GM12875 (cell line): ENCODE measurements at regions not wholly inside any gene's neighbourhood (a gene's known extent, or its start where the extent isn't known, plus 50 kb on each side); places are given as distances from the start of the nearest gene placed in this dataset.
"Not testable (repeated sequence)": the region's sequence is repeated elsewhere in the genome, so short reads cannot be mapped to it uniquely, and the experiment has no call there.

Experiments
- H3K4me3 ChIP-seq: one replicate; pipeline ENCODE4 v1.5.1; 2011; ENCODE audit warnings: low read depth, low read length, control low read depth
- TF ChIP-seq, protein P1 (sequence below): IDR thresholded peaks from 2 replicates; pipeline ENCODE4 v1.5.1; 2011; ENCODE audit warnings: low read depth, mild to moderate bottlenecking, control low read depth, inconsistent platforms, low read length, moderate library complexity, borderline replicate concordance; ENCODE audit not compliant: insufficient read depth

DNA sequence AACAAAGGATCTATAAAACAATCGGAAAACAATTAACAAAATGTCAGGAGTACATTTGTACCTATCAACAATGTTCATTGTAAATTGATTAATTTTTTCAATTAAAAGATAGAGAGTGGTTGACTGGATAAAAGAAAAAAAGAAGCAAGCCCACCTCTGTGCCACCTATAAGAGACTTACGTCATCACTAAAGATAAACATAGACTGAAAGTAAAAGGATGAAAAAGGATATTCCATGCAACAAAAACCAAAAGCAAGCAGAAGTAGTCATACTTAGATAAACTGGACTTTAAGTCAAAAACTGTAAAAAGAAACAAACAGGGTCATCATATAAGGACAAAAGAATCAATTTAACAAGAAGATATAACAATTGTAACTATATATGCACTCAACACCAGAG lies 197.4 kb downstream of the RASEF start:
- no peak overlapping the region for H3K4me3 ChIP-seq
- TF ChIP-seq, protein P1, sequence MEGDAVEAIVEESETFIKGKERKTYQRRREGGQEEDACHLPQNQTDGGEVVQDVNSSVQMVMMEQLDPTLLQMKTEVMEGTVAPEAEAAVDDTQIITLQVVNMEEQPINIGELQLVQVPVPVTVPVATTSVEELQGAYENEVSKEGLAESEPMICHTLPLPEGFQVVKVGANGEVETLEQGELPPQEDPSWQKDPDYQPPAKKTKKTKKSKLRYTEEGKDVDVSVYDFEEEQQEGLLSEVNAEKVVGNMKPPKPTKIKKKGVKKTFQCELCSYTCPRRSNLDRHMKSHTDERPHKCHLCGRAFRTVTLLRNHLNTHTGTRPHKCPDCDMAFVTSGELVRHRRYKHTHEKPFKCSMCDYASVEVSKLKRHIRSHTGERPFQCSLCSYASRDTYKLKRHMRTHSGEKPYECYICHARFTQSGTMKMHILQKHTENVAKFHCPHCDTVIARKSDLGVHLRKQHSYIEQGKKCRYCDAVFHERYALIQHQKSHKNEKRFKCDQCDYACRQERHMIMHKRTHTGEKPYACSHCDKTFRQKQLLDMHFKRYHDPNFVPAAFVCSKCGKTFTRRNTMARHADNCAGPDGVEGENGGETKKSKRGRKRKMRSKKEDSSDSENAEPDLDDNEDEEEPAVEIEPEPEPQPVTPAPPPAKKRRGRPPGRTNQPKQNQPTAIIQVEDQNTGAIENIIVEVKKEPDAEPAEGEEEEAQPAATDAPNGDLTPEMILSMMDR = no peak

DNA sequence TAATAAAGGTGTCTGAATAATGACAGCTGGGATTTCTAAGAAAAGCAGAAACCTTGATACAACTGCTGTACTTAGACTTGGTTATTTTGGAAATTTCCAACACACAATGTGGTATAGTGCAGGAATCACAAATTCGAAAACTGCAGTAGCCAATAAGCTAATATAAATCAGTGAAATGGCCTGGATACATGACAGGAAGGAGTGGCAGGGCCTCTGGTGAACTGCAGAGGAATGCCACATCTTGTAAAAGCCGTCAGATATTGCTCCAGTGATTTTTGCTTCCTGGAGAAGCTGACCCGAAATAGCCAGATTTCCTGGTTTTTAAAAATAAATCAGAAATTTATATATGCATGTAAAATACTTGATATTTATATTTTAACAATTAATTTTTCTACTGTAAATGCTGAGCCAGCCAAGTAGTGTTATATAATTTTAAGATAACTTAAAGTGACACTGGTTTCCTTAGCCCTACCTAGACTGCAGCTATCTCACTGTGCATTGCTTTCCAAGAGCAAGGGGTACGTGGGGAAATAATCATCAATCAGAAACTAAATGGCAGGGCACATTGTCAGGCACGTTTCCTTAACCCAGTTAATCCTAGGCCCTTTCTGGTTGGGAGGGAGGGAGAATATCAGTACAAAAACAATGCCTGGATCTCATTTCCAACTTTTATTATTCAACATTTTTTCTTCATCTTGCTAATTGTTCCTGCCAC lies 182.4 kb downstream of the RASEF start:
- TF ChIP-seq, protein P1 = no peak
- H3K4me3 ChIP-seq = no peak overlapping the region

DNA sequence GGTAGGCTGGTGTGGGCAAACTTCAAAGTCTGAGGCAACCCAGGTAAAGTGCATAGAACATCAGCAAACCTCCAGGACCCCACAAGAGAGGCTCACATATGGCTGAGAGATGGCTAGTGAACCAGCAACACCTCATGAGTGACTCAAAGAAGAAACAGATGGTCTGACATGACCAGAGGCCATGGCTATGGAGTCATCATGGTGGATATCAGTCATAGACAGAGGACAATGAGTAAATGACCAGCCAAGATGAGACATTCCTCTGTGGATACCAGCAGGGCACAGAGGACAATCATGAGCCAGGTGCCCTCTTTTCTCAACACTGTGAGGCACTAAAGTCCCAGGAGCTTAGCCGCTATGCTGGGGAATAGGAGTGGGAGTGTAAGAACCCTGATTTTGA lies 180.8 kb downstream of the RASEF start:
- TF ChIP-seq, protein P1 = no peak
- H3K4me3 ChIP-seq = no peak overlapping the region

DNA sequence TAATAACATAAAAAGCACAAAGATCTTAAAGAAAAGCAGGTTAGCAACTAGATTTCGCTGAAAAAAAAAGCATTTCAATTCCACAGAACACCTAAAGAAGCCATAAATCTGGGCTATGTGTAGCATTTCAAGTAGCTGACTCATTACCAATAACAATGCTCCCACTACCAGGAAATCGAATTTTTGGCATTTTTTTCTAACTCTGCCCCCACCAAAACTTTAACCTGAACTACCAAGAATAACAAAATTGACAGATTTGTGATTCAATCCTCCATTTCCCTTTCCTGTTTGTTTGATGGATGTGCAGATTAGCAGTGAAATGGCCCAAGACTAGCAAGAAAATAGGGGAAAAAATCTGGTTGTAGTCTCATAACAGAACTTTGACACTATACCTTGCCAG lies 180.2 kb downstream of the RASEF start:
- TF ChIP-seq, protein P1 = no peak
- no peak overlapping the region for H3K4me3 ChIP-seq

DNA sequence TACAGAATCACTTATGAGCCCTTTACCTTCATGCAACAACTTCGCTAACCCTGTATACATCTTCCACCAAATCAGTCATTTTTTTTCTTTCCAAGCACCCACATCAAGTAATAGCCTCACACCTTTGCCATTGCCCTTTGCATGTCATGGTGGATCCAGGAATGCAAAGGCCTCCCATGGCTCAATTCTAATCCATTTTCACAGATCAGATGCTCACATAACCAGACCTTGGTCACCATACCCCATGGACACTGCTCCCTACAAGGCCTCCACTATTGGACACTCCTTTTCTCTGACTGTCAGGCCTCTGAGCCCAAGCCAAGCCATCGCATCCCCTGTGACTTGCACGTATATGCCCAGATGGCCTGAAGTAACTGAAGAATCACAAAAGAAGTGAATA lies 179.5 kb downstream of the RASEF start:
- TF ChIP-seq, protein P1 = no peak
- no peak overlapping the region for H3K4me3 ChIP-seq

DNA sequence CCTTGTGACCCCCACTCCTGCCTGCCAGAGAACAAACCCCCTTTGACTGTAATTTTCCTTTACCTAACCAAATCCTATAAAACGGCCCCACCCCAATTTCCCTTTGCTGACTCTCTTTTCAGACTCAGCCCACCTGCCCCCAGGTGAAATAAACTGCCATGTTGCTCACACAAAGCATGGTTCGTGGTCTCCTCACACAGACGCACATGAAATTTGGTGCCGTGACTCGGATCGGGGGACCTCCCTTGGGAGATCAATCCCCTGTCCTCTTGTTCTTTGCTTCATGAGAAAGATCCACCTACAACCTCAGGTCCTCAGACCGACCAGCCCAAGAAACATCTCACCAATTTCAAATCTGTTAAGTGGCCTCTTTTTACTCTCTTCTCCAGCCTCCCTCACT lies 179.0 kb downstream of the RASEF start:
- H3K4me3 ChIP-seq = not testable (repeated sequence)

DNA sequence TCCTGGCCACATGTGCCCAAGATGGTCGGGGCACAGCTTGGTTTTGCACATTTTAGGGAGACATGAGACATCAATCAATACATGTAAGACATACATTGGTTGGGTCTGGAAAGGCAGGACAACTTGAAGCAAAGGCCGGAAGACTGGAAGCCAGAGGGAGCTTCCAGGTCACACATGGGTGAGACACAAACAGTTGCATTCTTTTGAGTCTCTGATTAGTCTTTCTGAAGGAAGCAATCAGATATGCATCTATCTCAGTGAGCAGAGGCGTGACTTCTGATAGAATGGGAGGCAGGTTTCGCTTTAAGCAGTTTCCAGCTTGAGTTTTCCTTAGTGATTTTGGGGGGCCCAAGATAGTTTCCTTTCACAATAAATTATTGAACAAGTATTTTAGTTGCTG lies 172.5 kb downstream of the RASEF start:
- TF ChIP-seq, protein P1 = no peak
- H3K4me3 ChIP-seq = no peak overlapping the region
